ENCODE measurements at regions not wholly inside any gene's neighbourhood (a gene's known extent, or its start where the extent isn't known, plus 50 kb on each side); places are given as distances from the start of the nearest gene placed in this dataset.

DNA sequence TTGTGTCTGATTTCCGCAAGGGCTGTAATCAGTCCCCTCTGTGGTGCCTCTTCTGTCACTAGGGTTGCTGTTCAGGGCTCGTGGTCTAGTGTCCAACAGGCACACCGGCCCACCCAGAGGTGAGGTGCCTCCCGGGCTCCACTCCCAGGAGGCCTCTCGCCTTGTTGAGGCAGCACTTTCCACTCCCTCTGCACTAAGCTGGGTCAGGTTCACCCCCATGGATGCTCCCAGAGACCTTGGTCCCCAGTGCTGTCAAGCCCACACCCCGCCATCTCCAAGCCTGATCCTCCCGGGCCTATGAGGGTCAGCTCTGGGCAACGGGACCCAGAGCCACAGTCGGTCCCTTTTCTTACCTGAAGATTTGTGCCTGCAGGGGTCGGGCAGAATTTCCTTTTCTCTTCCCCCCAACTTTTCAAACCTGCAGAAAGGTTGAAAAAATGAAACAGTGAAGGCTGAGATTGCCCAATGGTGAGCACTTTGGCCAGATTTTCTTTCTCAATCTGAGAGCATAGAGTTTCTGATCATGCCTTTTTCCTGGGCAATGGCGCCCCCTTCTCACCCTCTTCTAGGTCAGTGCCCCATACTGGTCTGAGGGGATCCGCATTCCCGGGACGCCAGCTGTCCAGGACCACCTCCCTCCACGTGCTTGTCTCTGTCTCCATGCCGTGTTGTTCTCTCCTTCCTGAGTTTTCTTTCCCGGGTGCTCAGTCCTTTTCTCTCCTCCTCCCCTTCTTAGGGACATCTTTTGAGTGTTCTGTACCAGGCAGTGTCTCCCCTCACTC is 148.0 kb downstream of the ASB1 start:
- no peak for DNase-seq (ENCODE audit: low read depth in 2 of 3, low spot score in 2 of 3)

DNA sequence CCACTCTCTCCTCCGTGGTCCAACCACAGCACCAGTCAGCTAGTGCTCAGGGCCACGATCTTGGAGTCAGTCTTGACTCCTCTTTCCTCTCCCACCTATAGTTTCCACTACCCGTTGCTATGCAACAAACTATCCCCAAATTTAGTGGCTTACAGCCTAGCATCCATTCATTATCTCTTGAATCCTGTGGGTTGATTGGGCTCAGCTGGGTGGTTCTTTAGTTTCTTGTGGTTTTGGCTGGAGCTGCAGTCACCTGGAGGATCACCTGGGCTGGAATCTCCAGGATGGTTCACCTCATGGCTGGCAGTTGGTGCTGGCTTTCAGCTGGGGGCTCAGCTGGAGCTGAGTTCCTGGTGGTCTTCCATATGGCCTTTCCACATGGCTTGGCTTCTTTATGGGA is 149.9 kb downstream of the ASB1 start:
- DNase-seq (ENCODE audit: low read depth in 2 of 3, low spot score in 2 of 3) = no peak

DNA sequence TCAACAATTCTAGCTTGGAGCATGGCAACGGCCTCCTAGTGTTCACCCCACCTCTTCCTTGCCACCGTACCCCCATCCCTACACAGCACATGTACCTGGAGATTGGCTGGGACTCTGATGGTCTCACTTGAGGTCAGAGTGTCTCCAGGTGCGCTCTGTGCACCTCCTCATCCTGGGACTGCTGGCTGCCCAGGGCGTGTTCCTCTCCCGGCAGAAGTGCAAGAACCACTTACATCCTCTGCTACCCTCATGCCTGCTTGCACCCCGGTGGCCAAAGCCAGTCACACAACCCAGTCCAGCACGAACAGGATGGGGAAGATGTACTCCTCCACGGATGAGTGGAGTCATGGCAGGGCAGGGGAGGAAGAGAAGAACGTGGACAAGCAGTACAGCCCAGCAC is 151.5 kb downstream of the ASB1 start:
- no peak for DNase-seq (ENCODE audit: low read depth in 2 of 3, low spot score in 2 of 3)

DNA sequence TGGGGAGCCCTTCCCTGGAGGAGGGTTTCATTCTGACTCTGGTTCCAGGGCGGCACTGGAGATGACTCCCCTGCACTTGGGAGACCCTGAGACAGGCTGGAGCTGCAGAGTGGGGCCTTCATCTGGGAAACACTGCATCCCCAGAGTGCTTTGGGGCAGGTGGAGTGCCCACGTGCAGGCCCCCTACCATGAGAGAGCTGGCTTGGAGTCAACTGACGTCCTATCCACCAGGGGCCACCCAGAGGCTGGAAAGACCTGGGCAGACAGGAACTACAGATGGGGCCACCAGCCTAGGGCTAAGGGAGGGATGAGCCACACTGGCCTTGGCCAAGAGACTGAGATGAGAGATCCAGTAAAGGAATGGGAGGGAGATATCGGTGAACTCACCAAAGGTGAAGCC is 153.8 kb downstream of the ASB1 start:
- no peak for DNase-seq (ENCODE audit: low read depth in 2 of 3, low spot score in 2 of 3)

DNA sequence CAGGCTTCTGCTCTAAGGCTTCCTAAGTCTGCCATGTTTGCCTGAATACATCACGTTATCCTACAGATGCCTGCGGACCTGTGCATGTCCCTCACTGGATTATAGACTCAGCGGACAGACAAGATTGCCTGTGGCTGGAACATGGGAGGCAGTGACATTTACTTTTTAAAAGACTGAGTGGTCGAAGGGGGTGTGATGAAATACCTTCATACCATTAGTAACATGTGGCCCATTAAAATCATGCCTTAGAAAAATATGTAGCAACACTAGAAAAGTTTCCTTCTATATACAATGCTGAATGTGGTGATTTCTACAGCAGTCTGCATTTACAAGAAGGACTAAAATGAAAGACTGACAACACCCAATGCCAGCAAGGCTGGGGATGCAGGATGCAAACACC is 154.4 kb downstream of the ASB1 start:
- no peak for DNase-seq (ENCODE audit: low read depth in 2 of 3, low spot score in 2 of 3)

DNA sequence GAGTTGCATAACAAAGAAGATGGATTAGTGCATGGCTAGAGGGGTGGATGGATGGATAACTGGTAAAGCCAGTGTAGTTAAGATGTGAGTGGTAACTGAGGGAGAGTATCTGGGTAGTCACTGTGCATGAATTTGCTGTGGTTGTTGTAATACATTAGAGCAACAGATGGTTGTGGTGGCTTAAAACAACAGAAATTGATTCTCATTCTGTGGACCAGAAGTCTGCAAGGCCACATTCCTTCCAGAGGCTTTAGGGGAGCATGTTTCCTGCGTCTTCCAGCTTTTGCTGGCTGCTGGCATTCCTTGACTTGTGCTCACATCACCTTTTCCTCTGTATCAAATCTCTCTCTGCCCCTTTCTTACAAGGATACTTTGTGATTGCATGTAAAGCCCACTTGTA is 155.4 kb downstream of the ASB1 start:
- no peak for DNase-seq (ENCODE audit: low read depth in 2 of 3, low spot score in 2 of 3)

DNA sequence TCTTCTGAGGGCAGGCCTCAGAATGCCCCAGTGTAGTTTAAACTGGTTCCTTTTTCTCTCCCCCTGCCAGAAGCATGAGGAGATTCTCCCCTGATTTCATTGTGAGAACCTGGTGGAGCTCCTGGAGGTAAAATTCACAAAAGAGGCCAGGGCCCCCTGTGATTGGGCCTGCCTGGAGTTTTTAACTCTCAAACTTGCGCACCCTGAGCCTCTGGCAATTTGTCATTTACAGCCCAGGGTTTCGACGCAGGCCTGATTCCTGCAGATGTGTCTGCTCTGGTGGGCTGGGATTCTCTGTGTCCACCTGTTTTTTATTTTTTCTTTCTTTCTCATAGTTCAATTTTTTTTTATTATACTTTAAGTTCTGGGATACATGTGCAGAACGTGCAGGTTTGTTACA is 157.9 kb downstream of the ASB1 start:
- no peak for DNase-seq (ENCODE audit: low read depth in 2 of 3, low spot score in 2 of 3)

DNA sequence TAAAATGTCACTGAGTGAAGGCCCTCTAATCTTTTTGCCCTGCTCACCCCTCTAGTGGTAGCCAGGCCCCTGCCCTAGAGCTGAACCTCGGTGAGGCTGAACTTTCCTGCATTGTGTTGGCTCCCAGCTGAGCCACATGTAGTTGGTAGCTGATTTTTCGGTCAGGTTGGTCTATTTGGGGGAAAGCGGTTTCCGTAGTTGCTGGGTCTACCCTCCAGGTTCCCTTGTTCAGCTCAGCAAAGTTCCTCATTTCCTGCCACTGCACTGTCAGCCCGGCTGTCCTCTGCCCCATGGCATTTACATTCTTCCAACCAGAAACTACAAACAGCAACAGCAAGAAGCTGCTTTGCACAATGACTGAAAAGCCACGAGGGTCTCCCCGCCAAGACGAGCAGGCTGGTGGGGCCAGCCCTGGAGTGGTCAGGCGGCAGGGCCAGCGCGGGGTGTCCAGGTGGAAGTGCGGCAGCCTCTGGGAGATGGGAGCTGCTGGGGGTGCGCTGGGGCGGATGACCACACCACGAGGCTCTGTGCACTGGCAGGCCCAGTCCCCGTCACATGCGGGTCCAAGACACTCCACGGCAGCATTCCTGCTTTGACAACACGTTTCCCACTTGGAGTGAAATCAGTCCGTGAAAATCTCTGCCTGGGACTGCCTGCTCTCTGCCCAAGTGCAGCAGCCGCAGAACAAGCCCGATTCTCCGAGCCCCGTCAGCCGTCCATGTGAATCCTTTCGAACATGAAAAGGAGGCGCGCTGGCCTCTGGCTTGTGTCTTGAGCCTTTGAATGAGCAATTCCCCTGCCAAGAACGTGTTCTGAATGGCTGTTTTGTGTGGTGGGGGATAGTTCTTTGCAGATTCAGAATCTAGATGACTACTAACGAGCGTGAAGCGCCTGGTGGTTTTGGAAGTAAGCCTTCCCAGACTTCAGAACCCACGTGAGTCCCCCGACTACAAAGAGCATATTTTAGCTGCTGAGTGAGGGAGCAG is 159.4 kb downstream of the ASB1 start:
- no peak for DNase-seq (ENCODE audit: low read depth in 2 of 3, low spot score in 2 of 3)

DNA sequence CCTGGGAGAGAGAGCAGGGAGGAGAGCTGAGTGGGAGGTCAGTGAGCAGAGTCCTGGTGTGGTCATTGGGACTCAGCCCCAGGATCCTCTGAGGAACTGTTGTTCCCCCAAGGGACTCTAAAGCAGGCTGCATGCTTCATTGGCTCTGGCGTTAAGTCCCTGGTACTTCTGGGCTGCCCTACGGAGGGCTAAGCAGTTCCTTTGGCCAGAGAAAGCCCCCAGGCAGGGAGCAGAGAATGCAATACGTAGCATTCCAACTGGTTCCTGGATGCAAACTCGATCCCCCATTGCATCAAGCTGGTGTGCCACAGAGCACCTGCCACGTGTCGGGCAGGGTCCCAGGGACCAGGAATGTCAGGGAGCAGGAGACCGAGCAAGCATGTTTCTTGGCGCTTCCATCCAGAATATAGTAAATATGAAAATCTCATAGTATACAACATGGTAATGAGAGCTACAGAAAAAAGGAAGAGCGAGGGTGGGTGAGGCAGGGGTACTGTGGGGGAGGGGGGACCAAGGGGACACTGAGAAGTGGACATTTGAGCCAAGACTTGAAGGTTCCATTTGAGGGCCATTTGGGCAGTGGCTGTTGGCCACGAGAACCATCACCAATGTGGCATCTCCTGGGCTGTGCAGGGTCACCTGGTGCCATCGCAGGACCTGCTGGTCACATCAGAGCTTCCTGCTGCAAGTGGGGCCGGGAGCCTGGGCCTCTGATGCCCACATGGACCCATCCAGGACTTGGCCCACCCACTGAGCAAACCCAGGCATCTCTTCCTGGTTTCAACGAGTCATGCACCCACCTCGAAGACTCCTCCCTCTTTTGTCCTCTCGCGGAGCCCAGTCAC is 160.4 kb downstream of the ASB1 start:
- DNase-seq (ENCODE audit: low read depth in 2 of 3, low spot score in 2 of 3) = no peak

DNA sequence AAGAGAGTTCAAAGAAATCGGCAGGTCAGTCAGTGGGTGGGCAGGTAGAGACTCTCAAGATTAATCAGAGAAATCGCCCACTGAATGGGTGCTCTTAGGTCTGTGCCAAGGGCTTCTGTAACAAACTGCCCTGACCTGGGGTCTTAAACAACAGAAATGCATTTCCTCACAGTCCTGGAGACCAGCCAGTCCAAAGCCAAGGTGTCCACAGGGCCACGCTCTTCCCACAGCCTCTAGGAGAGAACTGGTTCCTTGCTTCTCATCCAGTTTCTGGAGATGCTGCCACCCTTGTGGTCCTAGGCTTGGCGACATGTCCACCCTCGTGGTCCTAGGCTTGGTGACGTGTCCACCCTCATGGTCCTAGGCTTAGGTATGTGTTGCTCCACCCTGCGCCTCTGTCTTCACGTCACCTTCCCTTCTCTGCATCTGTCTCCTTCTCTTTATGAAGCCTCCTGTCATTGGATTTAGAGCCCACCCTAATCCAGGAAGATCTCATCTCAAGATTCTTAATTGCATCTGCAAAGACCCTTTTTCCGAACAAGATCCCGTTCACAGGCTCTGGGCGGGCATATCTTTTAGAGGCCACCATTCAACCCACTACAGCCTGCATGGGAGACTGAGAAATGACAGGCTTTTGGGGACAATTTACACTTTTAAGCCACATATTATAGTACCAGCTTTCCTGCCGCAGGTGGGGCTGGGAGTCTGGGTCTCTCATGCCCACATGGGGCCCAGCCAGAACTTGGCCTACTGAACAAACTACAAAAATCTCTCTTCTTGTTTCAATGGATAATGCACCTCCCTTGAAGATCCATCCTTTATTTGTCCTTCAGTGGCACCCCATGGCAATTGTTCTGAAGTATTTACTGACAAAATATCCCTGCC is 161.3 kb downstream of the ASB1 start:
- no peak for DNase-seq (ENCODE audit: low read depth in 2 of 3, low spot score in 2 of 3)

DNA sequence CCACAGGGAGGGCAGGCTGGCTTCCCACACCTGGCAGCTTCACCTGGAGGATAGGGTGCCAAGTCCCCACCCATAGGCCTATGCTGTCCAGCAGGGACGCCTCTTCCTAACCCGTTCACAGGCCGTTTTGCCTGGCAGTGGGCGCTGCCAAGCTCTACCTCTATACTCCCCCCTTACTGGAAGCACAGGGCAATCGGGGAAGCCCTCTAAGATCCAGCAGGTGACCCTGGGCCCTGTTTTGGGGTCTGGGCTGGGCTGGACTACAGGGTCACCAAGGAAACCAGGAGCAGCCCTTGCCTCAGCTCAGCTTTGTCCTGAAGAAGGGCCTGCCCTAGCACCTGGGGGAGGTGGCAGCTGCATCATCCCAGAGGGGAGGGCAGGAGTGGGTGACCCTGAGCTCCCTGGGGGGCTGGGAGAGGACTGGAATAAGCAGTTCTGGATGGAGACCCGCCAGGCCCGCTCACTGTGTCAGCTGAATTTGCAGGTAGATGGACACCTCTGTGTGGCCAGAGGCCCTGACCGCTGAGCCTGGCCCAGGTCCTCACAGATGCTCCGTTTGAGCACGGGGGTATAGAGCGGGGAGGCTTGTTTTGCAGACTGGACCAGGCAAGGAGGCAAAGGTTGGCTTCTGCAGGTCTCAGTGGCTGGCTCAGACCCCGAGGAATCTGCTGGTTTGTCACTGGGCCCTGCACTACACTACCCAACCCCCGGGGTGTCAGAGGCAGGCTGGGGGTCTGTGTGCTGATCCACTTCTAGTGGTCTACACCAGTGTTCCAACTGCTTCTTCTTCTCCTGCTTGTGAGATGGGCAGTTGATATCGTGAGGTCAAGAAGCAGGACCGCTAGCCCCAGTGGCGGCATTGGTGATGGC is 163.1 kb downstream of the ASB1 start:
- no peak for DNase-seq (ENCODE audit: low read depth in 2 of 3, low spot score in 2 of 3)

DNA sequence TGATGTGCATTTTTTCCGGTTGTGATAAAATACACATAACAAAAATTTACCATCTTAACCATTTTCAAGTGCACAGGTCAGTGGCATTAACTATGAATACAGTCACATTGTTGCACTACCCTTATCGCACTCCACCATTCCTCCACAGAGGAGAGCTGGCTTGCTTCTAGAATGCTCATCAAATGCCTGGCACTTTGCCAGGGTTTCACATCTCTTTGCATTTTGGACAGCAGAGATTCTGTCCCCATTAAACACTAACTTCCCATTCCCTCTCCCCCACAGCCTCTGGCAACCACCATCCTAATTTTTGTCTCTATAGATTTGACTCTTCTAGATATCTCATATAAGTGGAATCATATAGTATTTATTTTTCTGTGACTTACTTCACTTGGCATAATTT is 165.0 kb downstream of the ASB1 start:
- DNase-seq (ENCODE audit: low read depth in 2 of 3, low spot score in 2 of 3) = no peak

DNA sequence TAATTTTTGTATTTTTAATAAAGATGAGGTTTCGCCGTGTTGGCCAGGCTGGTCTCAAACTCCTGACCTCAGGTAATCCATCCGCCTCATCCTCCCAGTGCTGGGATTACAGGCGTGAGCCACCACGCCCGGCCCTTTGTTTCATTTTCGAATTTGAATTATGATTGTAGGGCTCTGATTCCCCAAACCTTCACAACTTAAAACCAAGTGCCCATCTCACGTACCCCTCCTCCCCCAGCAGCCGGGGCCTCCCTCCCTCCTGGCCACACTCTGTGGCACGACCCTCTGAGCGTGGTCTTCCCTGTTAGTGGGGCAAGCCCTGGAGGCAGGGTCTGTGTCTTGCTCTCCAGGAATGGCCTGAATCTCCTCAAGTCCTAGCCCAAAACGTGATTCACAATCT is 166.5 kb downstream of the ASB1 start:
- DNase-seq (ENCODE audit: low read depth in 2 of 3, low spot score in 2 of 3) = no peak

DNA sequence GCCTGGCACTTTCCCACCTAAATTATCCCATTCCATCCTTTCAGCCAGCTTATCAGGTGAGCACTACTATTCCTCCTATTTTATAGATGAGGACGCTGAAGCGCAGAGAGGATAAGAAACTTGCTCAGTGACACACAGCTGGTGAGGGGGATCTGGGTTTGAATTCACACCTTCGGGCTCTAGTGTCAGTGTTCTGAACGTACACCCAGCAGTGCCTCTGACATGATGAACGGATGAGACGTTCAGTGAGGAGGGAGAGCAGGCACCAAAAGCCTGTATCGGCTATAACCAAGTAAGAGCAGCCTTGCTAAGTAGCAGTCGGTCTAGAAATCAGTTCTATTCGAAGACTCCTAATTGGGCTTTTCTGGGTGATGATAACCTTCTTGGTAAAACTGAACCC is 167.0 kb downstream of the ASB1 start:
- no peak for DNase-seq (ENCODE audit: low read depth in 2 of 3, low spot score in 2 of 3)

DNA sequence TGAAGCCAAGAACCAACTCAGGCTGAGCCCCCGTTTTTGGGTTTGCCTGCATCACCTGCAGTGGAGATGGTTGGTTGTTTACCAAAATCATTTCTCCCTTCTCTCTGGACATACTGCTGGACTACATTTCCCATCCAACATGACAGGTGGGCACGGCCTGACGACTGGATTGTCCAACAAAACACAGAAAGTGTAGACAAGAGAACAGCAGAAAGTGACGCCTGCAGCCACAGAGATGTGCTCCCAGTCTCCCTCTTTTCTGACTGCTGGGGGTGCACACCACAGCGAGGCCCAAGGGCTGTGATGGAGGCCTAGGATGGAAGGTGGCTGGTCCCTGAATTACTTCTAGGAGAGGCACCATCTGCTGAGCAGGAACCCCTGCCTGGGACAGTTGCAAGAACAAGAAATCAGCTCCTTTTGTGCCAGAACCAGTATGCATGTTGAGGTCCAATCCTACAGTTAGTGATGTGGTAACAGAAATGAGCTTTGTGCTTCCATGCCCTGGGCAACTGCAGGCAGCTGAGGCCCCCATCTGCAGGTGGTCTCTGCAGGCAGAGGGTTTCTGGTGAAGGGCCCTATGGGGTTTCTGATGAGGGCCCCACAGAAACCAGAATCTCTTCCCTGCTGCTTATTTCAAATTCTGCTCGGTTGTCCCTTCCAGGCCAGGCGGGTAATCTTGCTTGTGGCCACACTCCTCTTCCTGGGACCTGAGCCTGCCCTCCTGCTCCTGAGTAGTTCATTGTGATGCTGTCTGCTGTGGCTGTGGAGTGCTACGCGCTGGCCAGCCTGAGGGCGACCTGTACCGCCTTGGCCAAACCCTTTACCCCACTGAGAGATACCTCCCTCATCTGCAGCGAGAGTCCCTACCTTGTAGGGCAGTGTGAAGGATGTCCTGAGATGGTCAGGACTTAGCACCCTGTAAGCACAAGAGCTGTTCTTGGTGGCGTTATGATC is 168.3 kb downstream of the ASB1 start:
- no peak for DNase-seq (ENCODE audit: low read depth in 2 of 3, low spot score in 2 of 3)

DNA sequence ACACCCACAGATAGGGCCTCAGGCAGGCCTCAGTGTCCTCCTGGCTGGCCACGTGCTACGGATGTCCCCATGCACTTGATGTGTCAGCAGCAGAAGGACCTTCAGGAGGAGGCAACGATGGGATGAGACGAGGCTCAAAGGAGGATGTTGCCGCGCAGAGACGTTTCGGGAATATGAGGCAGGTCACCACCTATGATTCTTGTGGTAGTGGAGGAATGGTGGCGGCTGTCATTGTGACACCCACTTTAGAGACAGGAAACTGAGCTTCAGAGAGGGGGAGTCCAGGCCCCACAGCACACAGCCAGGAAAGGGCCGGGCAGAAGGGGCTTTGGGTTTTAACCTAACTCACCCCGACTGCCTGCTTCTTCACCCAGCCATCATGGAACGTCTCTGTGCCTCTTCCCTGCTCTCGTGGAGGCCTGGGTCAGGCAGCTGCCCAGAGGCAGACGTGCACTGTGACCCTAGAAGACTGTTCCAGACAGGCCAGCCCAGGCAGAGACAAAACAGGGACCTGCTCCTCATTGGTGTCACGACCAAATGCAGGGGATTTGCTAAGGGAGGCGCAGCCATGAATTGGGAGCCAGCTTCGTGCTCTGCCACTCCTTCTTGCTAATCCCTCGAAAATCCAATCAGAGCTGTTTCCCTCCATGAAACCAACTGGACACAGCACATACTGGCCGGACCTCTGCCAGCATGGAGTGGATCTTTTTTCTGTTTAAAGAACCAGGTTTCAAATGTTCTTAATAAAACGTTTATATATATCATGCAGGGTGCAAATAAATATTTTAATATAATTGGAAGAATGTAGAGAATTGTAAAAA is 169.2 kb downstream of the ASB1 start:
- no peak for DNase-seq (ENCODE audit: low read depth in 2 of 3, low spot score in 2 of 3)

Data from hematopoietic multipotent progenitor cell (in vitro differentiated cells).